HepG2 (cell line): ENCODE measurements at regions not wholly inside any gene's neighbourhood (a gene's known extent, or its start where the extent isn't known, plus 50 kb on each side); places are given as distances from the start of the nearest gene placed in this dataset.

Experiments
- ATAC-seq: fragments of 200-7000 bp; cut with Tn5 transposase; 3 replicates; pipeline ENCODE4 v1.9.1; 2020; ENCODE audit warnings: mild to moderate bottlenecking, moderate library complexity
- BruUV-seq: library from RNA; stranded (reverse); fragments of 400-500 nt; replicated peaks from 2 replicates; lab custom pipeline; 2021; lab: Mats Ljungman, UMichigan
- CTCF ChIA-PET: fragments of 300-600 bp; formaldehyde crosslinking; extraction: SDS; loops from one replicate; lab custom pipeline; 2021; ENCODE audit warnings: low total read pairs, inconsistent platforms, low intra/inter-chr PET ratio; lab: Yijun Ruan, JAX
- POLR2A ChIA-PET: fragments of 350-600 bp; sonication (Branson Sonifier 250); formaldehyde crosslinking; loops from one replicate; lab custom pipeline; 2020; ENCODE audit warnings: antibody characterized with exemption, inconsistent platforms; lab: Yijun Ruan, JAX
- DNase-seq: peaks from one replicate; pipeline ENCODE4 v3.0.0-alpha.2; 2015; ENCODE audit warnings: low spot score
- FAIRE-seq: peaks from 3 replicates; lab custom pipeline; 2011; peaks lifted over from hg19 to GRCh38; lab: Jason Lieb, UNC
- H2AFZ ChIP-seq: one replicate; pipeline ENCODE4 v1.6.1; 2011; ENCODE audit warnings: low read length, inconsistent platforms
- H3K27ac ChIP-seq: fragments of 300-600 bp; 3 replicates; pipeline ENCODE4 v1.8.0; 2011; ENCODE audit warnings: mixed run types, mild to moderate bottlenecking, mixed read lengths, low read length, inconsistent platforms; ENCODE audit not compliant: insufficient read depth; ENCODE audit errors: extremely low read length
- H3K27me3 ChIP-seq, 2 experiments: fragments of 200-600 bp in 1 of 2; 2 replicates in 1 of 2; 3 replicates in 1 of 2; pipeline versions ENCODE4 v1.6.0 to v1.8.0; 2011; ENCODE audit warnings: low read length in 2 of 2, mild to moderate bottlenecking in 2 of 2, moderate library complexity in 2 of 2, inconsistent platforms in 1 of 2; ENCODE audit not compliant: insufficient read depth in 2 of 2, control insufficient read depth in 1 of 2
- H3K36me3 ChIP-seq, 2 experiments: fragments of 200-600 bp in 1 of 2; replicated peaks in 1 of 2; 2 replicates in 1 of 2; 3 replicates in 1 of 2; pipeline versions ENCODE4 v1.5.1 to v1.8.0; 2011; ENCODE audit warnings: low read length in 2 of 2, inconsistent platforms in 1 of 2; ENCODE audit not compliant: insufficient read depth in 2 of 2, control insufficient read depth in 1 of 2
- H3K4me1 ChIP-seq: 2 replicates; pipeline ENCODE4 v1.5.1; 2012; ENCODE audit warnings: low read length, inconsistent platforms; ENCODE audit not compliant: insufficient read depth
- H3K4me2 ChIP-seq: 2 replicates; pipeline ENCODE4 v1.6.0; 2011; ENCODE audit warnings: low read depth, low read length, inconsistent platforms
- H3K4me3 ChIP-seq, 3 experiments: fragments of 200-600 bp in 1 of 3; sonication (generic), shearing (Covaris generic) in 1 of 3; replicated peaks in 1 of 3; 2 replicates each; pipeline ENCODE4 v1.5.1; 2011 to 2016; ENCODE audit warnings: low read length in 3 of 3, inconsistent platforms in 2 of 3, low read depth in 2 of 3, mild to moderate bottlenecking in 2 of 3, control low read depth in 1 of 3, mixed read lengths in 1 of 3; ENCODE audit not compliant: insufficient read depth in 1 of 3
- H3K79me2 ChIP-seq: one replicate; pipeline ENCODE4 v1.6.1; 2011; ENCODE audit warnings: low read length, inconsistent platforms; ENCODE audit not compliant: insufficient read depth
- H3K9ac ChIP-seq: 2 replicates; pipeline ENCODE4 v1.6.0; 2011; ENCODE audit warnings: mild to moderate bottlenecking, low read depth, low read length, inconsistent platforms; ENCODE audit not compliant: insufficient read depth
- H3K9me3 ChIP-seq: 2 replicates; pipeline ENCODE4 v1.5.1; 2012; ENCODE audit warnings: mild to moderate bottlenecking, low read length
- H4K20me1 ChIP-seq: 2 replicates; pipeline ENCODE4 v1.6.0; 2011; ENCODE audit warnings: inconsistent platforms, mild to moderate bottlenecking, low read length, moderate library complexity; ENCODE audit not compliant: insufficient read depth
- ATM ChIP-seq: fragments of 450-650 bp; IDR thresholded peaks from 2 replicates; pipeline ENCODE4 v1.7.1; 2017; ENCODE audit warnings: mild to moderate bottlenecking, borderline replicate concordance
- FLYWCH1 ChIP-seq: sonication (generic); formaldehyde crosslinking; IDR thresholded peaks from 2 replicates; pipeline ENCODE4 v1.8.1; 2023; ENCODE audit warnings: mild to moderate bottlenecking, missing genetic modification reagents
- JUN ChIP-seq: sonication (generic); formaldehyde crosslinking; IDR thresholded peaks from 2 replicates; pipeline ENCODE4 v1.4.0; 2020; ENCODE audit warnings: mild to moderate bottlenecking, missing genetic modification reagents
- KAT8 ChIP-seq: IDR thresholded peaks from 2 replicates; pipeline ENCODE4 v1.6.1; 2016; ENCODE audit warnings: missing genetic modification reagents, missing compliant biosample characterization
- MBD4 ChIP-seq: IDR thresholded peaks from 2 replicates; pipeline ENCODE4 v1.6.1; 2012; ENCODE audit warnings: low read length, inconsistent platforms, borderline replicate concordance
- PHB2 ChIP-seq: fragments of 450-650 bp; IDR thresholded peaks from 2 replicates; pipeline ENCODE4 v1.6.1; 2018; ENCODE audit not compliant: partially characterized antibody
- PITX1 ChIP-seq: sonication (generic); formaldehyde crosslinking; IDR thresholded peaks from 2 replicates; pipeline ENCODE4 v1.5.1; 2020; ENCODE audit warnings: mild to moderate bottlenecking, missing genetic modification reagents
- POLR2A ChIP-seq, 2 experiments: IDR thresholded peaks; 2 replicates each; pipeline ENCODE4 v1.6.1; 2011; ENCODE audit warnings: low read depth in 2 of 2, low read length in 2 of 2, mild to moderate bottlenecking in 1 of 2, moderate library complexity in 1 of 2; ENCODE audit not compliant: insufficient read depth in 1 of 2
- SETDB1 ChIP-seq: sonication (generic); formaldehyde crosslinking; IDR thresholded peaks from 2 replicates; pipeline ENCODE4 v1.5.1; 2020; ENCODE audit warnings: missing genetic modification reagents, mild to moderate bottlenecking, borderline replicate concordance
- ZBTB39 ChIP-seq: sonication (generic); formaldehyde crosslinking; IDR thresholded peaks from 2 replicates; pipeline ENCODE4 v1.5.0; 2020; ENCODE audit warnings: missing genetic modification reagents
- ZNF235 ChIP-seq: sonication (generic); formaldehyde crosslinking; IDR thresholded peaks from 2 replicates; pipeline ENCODE4 v1.8.1; 2023; ENCODE audit warnings: mild to moderate bottlenecking, missing genetic modification reagents, borderline replicate concordance
- ZNF343 ChIP-seq: sonication (generic); formaldehyde crosslinking; IDR thresholded peaks from 2 replicates; pipeline ENCODE4 v1.4.0; 2020; ENCODE audit warnings: mild to moderate bottlenecking, missing genetic modification reagents
- ZNF775 ChIP-seq: sonication (generic); formaldehyde crosslinking; IDR thresholded peaks from 2 replicates; pipeline ENCODE4 v1.4.0; 2020; ENCODE audit warnings: missing genetic modification reagents, mild to moderate bottlenecking, moderate library complexity, borderline replicate concordance
- ZNF879 ChIP-seq: sonication (generic); formaldehyde crosslinking; IDR thresholded peaks from 2 replicates; pipeline ENCODE4 v1.8.1; 2023; ENCODE audit warnings: missing genetic modification reagents
- WGBS: methylation state at CpG from one replicate; pipeline ENCODE4 v1.1.6; 2017; ENCODE audit warnings: low lambda C conversion rate; 5-methylcytosine and 5-hydroxymethylcytosine counted together
- in situ Hi-C: cut with HindIII; loops from 2 replicates; pipeline ENCODE4 v1.10.0; 2017; ENCODE audit warnings: low pct_unique_long_range_greater_than_20kb; ENCODE audit not compliant: extremely low pct_ligation_motif_present
- intact Hi-C: fragments of 100-400 bp; cut with micrococcal nuclease; formaldehyde crosslinking; loops from one replicate; pipeline ENCODE4 v1.10.0; 2022; ENCODE audit not compliant: unreplicated experiment
- TF ChIP-seq, protein P1 (sequence below): sonication (generic); formaldehyde crosslinking; IDR thresholded peaks from 2 replicates; pipeline ENCODE4 v1.5.1; 2020; ENCODE audit warnings: mild to moderate bottlenecking, moderate library complexity, missing genetic modification reagents
- TF ChIP-seq, protein P2 (sequence below): sonication (generic); formaldehyde crosslinking; IDR thresholded peaks from 2 replicates; pipeline ENCODE4 v1.4.0; 2020; ENCODE audit warnings: mild to moderate bottlenecking, missing genetic modification reagents
- TF ChIP-seq, protein P3 (sequence below): sonication (generic); formaldehyde crosslinking; IDR thresholded peaks from 2 replicates; pipeline ENCODE4 v1.4.0; 2020; ENCODE audit warnings: missing genetic modification reagents
- TF ChIP-seq, protein P4 (sequence below): IDR thresholded peaks from 2 replicates; pipeline ENCODE4 v1.6.1; 2016; ENCODE audit warnings: missing compliant biosample characterization, missing genetic modification reagents, borderline replicate concordance

DNA sequence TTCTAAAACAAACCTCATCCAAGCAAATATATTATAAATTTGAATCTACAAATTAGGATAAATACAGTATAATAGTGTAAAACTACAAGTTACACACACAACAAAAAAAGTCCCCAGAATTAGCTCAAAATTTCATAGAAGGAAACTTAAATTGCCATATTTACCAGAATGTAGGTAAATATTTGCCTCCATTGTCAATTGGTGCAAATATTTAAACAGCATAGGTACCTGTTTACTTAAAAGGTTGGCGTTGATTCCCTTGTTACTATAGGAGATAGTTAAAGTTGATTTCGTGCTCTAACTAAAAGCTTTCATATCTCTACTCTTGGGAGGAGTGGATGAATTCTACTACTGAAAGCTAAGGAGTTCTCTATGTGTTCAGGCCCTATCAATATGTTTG lies 111.6 kb upstream of the TENT5A start:
- WGBS: 3% methylated on average over 2 of the region's 2 CpGs
- POLR2A ChIA-PET: interaction anchor here (0.8 to 1.4 kb wide), 2 partner anchors 70 to 112 kb away, joined by 3 read pairs; no protein-coding TSS in a partner anchor
- no peak for TF ChIP-seq ZNF343 (CRISPR knock-in tag)
- TF ChIP-seq JUN (CRISPR knock-in tag): no peak
- TF ChIP-seq, protein P1, sequence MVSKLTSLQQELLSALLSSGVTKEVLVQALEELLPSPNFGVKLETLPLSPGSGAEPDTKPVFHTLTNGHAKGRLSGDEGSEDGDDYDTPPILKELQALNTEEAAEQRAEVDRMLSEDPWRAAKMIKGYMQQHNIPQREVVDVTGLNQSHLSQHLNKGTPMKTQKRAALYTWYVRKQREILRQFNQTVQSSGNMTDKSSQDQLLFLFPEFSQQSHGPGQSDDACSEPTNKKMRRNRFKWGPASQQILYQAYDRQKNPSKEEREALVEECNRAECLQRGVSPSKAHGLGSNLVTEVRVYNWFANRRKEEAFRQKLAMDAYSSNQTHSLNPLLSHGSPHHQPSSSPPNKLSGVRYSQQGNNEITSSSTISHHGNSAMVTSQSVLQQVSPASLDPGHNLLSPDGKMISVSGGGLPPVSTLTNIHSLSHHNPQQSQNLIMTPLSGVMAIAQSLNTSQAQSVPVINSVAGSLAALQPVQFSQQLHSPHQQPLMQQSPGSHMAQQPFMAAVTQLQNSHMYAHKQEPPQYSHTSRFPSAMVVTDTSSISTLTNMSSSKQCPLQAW (CRISPR knock-in tag): no peak
- TF ChIP-seq PHB2: no peak
- TF ChIP-seq SETDB1 (CRISPR knock-in tag): no peak
- TF ChIP-seq ZNF235 (CRISPR knock-in tag): no peak
- TF ChIP-seq, protein P2, sequence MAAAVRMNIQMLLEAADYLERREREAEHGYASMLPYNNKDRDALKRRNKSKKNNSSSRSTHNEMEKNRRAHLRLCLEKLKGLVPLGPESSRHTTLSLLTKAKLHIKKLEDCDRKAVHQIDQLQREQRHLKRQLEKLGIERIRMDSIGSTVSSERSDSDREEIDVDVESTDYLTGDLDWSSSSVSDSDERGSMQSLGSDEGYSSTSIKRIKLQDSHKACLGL (CRISPR knock-in tag): no peak
- TF ChIP-seq ZNF879 (CRISPR knock-in tag): no peak
- TF ChIP-seq ATM: no peak
- TF ChIP-seq, protein P3, sequence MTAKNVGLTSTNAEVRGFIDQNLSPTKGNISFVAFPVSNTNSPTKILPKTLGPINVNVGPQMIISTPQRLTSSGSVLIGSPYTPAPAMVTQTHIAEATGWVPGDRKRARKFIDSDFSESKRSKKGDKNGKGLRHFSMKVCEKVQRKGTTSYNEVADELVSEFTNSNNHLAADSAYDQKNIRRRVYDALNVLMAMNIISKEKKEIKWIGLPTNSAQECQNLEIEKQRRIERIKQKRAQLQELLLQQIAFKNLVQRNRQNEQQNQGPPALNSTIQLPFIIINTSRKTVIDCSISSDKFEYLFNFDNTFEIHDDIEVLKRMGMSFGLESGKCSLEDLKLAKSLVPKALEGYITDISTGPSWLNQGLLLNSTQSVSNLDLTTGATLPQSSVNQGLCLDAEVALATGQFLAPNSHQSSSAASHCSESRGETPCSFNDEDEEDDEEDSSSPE: no peak
- TF ChIP-seq ZBTB39 (CRISPR knock-in tag): no peak
- TF ChIP-seq MBD4: no peak
- TF ChIP-seq PITX1 (CRISPR knock-in tag): no peak
- no peak for TF ChIP-seq KAT8 (CRISPR knock-in tag)
- TF ChIP-seq FLYWCH1 (CRISPR knock-in tag): no peak
- TF ChIP-seq, protein P4, sequence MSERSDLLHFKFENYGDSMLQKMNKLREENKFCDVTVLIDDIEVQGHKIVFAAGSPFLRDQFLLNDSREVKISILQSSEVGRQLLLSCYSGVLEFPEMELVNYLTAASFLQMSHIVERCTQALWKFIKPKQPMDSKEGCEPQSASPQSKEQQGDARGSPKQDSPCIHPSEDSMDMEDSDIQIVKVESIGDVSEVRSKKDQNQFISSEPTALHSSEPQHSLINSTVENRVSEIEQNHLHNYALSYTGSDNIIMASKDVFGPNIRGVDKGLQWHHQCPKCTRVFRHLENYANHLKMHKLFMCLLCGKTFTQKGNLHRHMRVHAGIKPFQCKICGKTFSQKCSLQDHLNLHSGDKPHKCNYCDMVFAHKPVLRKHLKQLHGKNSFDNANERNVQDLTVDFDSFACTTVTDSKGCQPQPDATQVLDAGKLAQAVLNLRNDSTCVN (CRISPR knock-in tag): no peak
- TF ChIP-seq POLR2A (IDR thresholded peaks at IDR 0.05; ENCODE audit: insufficient read depth in 1 of 2, low read depth in 2 of 2, low read length in 2 of 2): no peak
- no peak for TF ChIP-seq ZNF775 (CRISPR knock-in tag)

More for the DNA sequence above, 111.6 kb upstream of the TENT5A start:
- no peak overlapping the region for H3K9ac ChIP-seq
- no peaks in the 10 kb centered on the region for H3K27me3 ChIP-seq
- in situ Hi-C loops (no loop called here), intact Hi-C loops (no loop called here)
- CTCF ChIA-PET: no interaction called here
- BruUV-seq: no TSS peak
- H3K4me2 ChIP-seq: peak overlapping the region; percentile 35; the same call in 1 of the 2 replicates
- no peaks in the 10 kb centered on the region for H4K20me1 ChIP-seq
- H3K4me1 ChIP-seq: peaks cover 44% of the 10 kb centered on the region
- DNase-seq: peak; percentile 24
- H3K27ac ChIP-seq: no peak overlapping the region
- no peak for FAIRE-seq
- H3K4me3 ChIP-seq: peak overlapping the region in 1 of 3 experiments; percentile 3; a peak in 1 of 6 replicates
- H2AFZ ChIP-seq: no peak overlapping the region
- H3K9me3 ChIP-seq: no peaks in the 10 kb centered on the region
- peak; percentile 27; the same call in 1 of the 3 replicates for ATAC-seq
- H3K36me3 ChIP-seq: no peaks in the 10 kb centered on the region
- no peaks in the 10 kb centered on the region for H3K79me2 ChIP-seq
